Activated T-helper 9 cell treated with anti-CD3 and anti-CD28 coated beads, Interleukin-2, amount 50 U/mL, for 16 hours (primary cell): ENCODE measurements at regions not wholly inside any gene's neighbourhood (a gene's known extent, or its start where the extent isn't known, plus 50 kb on each side); places are given as distances from the start of the nearest gene placed in this dataset.
"Not testable (repeated sequence)": the region's sequence is repeated elsewhere in the genome, so short reads cannot be mapped to it uniquely, and the experiment has no call there.

Experiments used
- DNase-seq: peaks from one replicate; pipeline ENCODE4 v3.0.0-alpha.2; 2020; ENCODE audit warnings: low read depth

DNA sequence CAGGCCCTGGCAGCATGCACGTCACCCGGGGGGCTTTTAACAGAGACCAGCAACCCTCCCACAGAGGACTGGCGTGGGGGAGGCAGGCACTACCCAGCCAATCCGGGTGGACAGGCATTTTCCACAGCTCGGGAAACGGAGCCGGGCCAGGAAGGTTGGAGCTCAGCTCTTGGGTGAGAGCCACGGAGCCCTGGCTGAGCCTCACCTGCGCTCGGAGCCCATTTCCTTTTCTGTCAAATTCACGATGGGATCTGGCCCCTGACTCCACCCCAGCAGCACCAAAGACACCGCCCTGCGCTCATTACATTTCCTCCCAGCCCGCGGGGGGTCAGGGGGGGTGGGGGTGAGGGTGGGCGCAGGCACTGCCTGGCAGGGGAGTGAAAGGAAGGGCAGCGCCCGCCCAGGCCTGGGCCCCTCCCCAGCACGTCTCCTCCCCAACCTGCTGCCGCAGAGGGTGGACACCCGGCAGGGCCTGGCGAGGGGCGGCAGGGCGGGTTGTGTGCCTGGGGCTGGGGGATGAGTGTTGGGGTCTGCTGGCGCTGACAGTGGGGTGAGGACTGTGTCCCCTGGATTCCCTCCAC is 145.4 kb downstream of the LAT start:
- DNase-seq: not testable (repeated sequence)

DNA sequence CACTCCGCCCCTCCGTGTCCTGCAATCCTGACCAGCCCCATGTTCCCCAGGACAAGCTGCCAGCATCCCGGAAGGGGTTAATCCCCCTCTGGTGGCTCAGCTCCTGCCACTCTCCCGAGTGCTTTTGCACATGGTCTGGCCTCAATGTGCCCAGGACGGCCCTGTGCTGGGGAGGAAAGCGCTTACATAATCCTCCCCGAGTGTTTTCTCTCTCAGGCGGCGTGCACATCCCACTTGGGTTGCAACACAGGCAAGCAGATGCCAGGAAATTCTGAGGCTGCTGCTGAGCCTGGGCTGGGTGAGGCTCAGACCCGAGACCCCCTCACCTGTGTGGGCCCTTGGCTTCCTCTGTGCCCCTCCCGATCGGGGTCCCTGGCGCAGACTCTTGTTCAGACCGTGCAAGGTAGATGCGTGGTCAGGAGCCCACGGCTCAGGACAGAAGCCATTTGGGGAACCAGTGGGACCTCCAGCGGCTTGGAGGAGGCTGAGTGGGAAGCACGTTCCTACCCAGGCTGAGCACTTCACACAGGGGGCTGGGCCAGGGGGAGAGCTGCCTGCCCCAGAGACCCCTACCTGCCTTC is 144.7 kb downstream of the LAT start:
- DNase-seq: not testable (repeated sequence)

DNA sequence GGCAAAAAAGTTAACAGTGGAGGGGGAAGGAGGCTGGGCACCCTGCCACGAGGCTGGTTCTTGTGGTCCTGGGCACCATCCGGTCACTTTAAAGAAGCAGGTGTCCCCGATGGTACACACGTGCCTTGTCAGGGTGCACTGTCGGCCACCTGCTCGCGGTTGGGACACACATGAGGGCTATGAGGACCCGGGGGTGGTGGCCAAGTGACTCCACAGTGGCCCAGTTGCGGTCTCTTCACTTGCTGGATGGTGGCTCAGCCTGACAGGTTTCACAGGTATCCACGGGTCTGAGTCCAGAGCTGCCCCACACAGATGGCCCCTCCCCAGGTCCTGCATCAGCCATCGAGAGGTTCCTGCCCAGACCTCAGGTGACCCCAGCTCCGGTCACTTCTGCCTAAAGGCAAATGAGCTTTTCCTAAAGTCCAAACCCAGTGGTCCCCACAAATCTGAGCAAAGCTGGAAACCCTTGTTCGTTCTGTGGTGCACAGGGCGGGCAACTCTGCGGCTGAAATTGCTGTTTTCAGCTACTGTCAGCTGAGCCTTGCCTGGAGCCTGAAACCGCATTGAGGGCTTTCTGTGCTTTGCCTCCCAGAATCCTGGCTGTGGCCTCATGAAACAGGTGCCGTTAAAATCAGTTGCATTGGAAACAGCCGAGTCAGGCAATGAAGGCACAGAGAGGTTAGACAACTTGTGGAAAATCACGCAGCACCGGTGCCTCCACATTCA is 144.0 kb downstream of the LAT start:
- not testable (repeated sequence) for DNase-seq

DNA sequence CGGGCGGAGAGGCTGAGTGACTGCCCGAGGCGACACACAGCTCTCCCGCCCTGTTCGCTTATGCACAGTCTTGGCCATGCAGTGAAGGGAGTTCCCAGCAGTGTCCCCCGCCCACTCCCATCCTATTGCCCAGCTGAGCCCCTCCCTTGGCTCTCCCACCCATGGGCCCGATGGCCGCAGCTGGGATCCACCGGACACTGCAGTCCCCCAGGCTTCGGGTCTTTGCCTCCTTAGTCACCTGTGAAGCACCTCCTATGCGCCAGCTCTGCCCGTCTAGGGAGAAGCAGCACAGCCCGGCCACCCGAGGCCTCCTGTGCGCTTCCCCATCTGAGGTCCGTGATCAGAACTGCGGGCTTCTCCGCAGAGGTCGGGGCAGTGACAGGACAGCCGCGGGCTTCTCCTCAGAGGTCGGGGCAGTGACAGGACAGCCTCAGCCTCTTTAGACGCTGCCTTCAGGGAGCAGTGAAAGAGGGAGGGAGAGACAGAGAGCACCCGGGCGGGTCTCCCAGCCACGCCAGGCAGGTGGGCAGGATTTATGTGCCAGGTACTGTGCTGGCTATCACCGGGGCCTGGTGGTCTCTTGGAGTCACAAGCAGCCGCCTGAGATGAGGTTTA is 143.1 kb downstream of the LAT start:
- DNase-seq: not testable (repeated sequence)

DNA sequence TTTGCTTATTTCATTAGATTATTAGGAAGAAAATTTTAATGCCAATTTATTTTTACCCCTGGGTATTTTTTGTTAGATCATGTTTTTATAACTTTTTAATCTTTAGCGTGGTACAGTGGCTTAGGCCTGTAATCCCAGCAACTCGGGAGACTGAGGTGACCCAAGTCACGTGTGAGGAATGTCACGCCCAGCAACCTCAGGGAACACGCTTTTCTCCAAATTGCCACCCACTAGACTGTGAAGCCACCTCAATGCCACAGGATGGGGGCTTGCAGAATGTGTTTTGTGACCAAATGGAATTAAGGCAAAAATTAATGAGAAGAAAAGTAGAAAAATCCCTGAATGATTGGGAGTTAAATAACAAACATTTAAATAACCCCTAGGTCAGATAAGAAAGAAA is 141.8 kb downstream of the LAT start:
- DNase-seq: no peak

DNA sequence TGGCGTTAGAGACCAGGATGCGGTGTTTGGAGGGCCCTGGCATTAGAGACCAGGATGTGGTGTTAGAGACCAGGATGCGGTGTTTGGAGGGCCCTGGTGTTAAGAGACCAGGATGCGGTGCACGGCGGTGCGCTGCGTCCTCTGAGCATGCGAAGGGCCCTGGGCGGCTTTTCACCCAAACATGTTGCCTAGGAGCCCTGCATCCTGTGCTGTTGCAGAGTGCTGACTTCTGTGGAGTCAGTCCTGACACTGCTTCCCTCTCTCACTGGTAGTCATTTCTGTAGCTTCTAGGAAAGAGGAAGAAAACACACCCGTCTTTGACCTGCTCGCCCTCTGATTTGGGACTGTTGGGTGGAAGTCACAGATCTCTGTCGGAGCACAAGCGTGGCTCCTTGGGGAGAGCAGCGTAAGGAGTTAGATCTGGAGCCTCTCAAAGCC is 141.2 kb downstream of the LAT start:
- no peak for DNase-seq

DNA sequence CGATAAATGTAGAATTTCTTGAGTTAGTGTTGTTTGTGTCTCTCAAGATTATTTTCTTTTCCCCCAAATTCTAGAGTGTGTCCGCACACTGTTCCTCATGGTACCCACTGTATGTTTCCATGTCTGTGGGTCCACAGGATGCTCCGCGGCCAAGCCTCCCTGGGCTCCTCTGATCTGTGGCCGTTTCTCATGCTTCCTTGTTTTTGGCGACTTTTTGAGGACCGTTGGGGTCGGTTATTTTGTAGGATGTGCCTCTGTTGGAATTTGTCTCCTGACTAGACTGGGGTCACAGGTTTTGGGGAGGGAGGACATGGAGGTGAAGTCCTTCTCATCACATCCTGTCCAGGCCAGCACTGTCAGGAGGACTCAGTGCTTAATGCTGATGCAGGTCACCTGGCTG is 140.0 kb downstream of the LAT start:
- no peak for DNase-seq

DNA sequence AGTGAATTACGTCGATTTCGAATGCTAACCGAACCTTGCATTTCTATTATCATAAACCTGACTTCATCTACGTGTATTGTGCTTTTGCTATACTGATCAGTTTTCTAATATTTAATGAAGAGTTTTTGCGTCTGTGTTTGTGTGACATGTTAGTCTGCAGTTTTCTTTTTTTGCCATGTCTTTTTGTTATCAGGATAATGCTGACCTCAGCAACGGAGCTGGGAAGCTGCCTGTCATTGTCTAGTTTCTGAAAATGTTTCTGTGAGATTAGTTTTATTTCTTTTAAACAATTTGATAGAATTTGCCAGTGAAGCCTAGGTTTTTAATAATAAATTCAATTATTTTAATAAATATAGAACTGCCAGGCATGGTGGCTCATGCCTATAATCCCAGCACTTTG is 139.3 kb downstream of the LAT start:
- not testable (repeated sequence) for DNase-seq

DNA sequence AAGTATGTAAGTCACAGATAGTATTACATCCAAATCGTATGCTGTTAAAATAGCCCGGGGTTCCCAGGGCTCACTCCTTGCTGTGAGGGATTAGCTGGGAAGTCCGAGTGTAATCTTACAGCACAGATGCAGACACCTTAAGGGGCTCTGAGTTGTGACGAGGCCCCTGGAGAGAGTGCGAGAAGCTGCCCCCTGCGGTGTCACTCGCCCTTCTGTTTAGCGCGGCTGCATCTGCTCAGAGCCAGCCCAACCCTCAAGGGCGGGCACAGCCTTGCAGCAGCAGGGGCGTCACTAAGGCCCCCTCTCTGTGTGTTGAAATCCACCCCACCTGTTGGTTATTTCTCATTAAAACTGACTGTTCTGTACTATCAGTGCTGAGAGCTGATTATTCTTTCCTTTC is 135.8 kb downstream of the LAT start:
- DNase-seq: not testable (repeated sequence)

DNA sequence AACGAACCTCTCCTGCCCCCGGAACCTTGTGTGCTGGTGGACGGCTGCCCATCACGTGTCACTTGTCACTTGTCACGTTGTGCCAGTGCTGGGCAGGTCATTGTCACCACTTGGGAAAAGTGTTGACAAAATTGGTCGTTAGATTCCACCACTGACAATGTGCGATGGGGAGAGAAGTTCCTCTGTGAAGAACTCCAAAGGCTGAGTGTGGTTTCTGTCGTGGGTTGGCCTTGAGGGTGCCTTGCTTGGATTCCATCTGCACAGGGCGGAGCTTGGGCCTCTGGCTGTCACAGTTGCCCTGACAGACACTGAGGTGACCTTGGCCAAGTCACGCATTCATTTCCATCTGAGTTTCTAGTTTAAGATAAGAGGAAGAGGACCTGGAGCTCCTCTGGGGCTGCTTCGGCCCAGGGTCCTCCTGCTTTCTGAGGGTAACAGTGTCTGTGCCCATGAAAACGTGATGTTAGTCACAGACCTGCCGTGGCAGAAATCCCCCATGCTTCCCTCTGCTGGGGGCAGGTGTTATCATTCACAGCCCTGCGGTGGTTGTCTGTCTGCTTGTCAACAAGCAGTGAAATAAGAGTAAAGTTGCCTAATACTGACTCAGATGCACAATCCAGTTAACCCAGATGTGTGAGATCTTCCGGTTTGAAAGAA is 133.6 kb downstream of the LAT start:
- DNase-seq: not testable (repeated sequence)

DNA sequence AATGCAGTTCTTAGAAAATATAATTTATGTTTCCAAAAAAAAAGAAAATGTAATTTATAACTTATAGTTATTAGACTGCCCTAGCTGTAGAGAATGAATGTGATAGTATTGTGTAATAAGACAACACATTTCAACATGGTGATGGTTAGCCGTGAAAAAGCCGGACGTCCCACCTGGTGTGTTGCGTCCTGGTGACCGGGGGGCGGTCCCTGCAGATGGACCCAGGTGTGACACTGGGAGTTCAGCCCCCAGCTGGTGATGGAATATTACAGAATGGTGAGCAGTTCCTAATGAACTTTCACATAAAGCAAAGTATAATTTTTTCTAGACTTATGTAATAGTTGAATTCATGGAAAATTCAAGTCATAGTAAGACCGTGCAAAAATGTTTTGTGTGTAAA is 132.8 kb downstream of the LAT start:
- DNase-seq: no peak

DNA sequence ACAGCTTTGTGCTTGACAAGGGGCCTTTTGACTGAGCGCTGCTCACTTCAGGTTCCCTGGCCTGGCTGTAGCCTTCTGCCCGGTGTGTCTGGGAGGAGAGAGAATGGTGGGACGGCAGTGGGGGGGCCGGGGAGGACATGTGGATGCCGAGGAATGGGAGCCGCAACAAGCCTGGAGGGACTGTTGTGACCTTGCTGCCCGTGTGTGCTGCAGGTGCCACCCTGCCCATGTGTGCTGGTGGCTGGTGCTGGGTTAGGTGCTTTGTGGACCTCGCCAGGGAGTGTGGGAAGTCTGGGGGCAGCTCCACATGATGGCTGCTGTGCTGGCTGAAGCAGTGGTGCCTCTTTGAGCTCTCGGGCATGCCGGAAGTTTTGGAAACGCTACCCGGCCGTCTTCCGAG is 132.1 kb downstream of the LAT start:
- DNase-seq: no peak

DNA sequence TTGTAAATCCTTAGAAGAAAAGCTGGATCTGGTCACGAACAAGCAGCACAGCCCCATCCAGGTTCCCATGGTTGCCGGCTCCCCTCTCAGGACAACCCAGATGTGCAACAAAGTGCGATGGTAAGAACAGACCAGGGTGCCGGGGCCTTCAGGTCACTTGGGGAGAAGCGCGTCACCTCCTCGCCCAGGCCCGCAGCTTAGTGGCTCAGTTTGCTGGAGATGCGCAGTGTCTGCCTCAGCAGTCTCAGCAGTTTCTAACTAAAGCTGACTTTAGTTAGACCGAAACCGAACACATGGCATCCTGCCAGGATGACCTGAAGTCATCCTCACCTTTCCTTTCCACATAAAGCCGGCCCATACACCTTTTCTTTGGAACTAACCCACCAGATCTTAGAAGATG is 131.4 kb downstream of the LAT start:
- not testable (repeated sequence) for DNase-seq

DNA sequence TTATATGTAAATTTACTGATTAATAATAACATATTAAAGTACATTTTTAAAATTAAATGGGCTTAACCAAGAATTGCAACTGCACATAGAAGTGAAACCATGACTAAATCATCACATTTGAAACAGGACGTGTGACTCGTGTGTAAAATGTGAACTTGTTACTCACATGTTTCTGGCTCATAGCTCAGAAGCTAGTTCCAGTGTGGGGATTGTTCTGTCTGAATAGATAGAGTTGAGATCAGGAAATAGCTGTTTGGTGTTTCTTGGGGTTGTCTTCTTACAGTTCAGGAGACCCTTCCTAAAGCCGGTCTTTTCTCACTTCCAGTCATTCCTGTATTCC is 130.9 kb downstream of the LAT start:
- not testable (repeated sequence) for DNase-seq

DNA sequence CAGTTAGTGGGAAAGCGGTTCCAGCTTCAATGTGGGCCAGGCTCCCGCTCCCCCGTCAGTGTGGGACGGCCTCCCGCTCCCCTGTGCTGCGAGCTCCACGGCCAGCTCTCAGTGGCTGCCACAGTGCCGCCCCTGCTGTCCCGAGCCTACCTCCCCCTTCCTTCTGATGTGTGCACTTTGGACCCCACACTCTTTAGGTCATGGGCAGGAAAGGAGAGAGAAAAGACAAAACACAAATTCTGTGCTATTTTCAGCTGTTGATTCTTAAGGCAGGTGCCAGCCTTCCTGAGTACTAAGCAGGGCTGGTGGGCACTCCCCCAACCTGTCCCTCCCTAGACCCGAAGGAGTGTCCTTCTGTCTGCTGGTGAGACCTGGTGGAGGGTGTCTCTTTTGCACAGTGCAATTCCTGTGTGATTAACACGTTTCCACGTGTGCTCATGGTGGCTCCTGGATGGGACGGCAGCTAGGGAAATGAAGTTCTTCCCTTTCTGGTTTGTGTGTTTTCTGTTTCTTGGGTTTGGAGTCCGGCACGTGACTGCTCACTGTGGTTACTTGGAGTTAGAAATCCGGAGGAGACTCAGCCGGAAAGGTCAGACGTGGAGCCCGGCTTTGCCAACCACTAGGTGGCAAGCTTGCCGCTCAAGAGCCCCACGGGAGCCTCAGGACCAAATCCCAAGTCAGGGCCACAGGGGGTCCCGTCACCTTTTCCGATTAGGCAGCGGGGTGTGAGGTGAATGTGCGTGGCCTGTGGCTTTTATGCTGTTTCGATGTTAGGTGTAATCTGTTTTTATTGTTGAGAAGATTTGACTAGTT is 130.3 kb downstream of the LAT start:
- DNase-seq: peak; percentile 19

DNA sequence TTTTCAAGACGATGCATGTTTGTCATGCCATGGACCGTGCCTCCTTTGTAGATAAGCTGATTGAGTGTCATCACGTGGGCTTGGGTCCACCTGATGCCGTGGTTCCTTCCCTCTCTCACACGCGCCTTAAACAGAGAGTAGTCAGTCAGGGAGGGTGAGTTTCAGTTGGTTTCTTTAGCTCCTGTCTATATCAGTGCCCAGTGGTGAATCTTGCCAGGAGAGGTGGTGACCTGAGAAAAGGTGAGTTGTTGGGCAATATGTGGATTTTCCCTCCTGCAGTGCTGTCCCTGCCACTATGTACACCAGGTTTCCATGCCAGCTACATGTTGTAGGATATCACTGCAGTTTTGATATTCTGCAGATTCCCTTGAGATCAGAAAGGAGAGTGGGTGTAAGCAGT is 129.7 kb downstream of the LAT start:
- DNase-seq: no peak

DNA sequence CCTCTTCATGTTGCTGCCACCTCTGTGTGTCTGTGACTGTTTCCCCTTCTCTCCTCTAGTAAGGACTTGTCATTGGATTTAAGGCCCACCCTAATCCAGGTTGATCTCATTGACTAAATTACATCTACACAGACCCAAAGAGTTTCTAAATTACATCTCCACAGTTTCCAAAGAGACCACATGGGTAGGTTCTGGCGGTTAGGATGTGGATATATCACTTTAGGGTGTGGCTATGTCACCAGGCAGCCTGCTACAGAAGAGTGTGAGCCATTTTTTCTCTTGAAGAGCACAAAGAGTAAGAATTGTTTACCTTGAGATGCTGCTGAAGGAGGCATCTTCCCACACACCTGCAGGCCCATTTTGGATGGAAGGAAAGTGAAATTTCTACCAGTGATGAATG is 128.6 kb downstream of the LAT start:
- not testable (repeated sequence) for DNase-seq

DNA sequence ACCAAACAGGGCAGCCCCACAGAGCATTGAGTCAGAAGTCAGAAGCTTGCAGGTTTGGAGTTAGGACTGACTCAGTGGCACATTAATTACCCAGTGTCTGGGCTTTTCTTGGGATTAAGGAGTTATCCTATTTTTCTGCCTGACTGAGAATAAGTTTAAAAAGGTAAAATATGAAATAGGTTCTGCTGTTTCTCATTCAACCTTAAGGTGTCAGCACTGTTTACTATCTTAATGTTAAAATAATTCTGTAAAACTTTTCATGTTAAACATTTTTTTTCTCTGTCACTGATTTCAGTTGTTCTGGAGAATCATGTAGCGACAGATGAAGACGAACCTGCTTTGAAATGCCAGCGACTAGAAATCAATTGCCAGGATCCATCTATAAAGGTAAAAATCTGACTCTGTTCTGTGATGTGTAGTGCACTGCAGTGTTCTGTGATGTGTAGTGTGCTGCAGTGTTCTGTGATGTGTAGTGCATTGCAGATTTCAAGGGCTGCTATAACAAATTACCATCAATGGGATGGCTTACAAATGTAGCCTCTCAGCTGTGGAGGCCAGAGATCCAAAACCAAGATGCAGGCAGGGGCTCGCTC is 128.0 kb downstream of the LAT start:
- DNase-seq: no peak

DNA sequence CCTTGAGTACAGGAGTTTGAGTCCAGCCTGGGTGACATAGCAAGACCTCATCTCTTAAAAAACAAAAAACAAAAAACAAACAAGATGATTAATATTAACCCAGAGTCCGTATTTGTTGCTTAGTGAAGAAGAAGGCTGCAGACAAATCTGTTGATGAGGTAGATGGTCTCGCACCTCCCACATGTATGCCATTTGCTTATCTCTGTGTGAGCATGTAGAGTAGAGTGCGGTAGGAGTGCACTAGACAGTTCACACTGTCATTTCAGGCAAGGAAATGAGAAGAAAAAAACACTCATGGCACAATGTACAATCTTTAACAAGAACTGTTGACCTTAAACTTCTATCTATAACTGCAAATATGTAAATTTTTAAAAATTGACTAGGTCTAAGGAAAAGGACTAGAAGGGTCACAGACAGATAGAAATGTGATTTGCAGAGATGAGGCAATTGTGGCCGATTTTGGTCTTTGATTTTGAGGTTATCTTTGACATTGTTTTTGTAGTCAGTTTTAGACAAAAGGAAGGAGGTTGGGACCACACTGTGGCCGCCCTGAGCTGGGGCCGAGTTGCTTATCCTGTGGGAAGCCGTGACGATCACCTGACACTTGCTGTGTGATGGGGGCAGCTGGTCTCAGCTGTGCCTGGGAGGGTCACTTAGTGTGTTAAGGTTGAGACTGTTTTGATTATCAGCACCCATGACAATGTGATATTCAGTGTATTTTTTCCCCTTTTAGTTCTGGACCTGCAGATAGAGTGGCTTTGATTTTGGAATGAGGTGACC is 127.2 kb downstream of the LAT start:
- DNase-seq: not testable (repeated sequence)

DNA sequence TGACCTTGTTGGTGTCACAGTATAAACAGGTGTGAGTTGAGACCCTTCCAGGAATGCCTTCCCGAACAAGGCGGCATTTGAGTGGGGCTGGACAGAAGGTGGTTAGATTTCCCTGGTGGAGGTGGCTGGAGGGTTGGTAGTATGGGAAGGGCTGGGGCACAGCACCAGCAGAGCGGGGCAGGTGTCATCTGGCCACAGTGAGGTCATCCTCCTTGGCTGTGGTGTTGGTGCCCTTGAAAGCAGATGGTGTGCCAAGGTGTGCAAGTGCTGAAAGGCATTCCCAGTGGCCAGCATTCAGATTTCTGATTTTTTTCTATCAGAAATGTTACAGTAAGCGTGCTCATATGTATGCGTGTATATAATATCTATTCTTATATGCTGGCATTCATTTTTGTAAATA is 126.6 kb downstream of the LAT start:
- DNase-seq: no peak
